Neural progenitor cell (in vitro differentiated cells): ENCODE measurements at regions not wholly inside any gene's neighbourhood (a gene's known extent, or its start where the extent isn't known, plus 50 kb on each side); places are given as distances from the start of the nearest gene placed in this dataset.
"Not testable (repeated sequence)": the region's sequence is repeated elsewhere in the genome, so short reads cannot be mapped to it uniquely, and the experiment has no call there.

Experiments
- DNase-seq: peaks from one replicate; pipeline ENCODE4 v3.0.0-alpha.2; 2016; ENCODE audit warnings: low spot score
- H2AFZ ChIP-seq: fragments of 200-600 bp; sonication (generic); replicated peaks from 2 replicates; pipeline ENCODE4 v1.6.1; 2016; ENCODE audit warnings: antibody characterized with exemption
- H3F3A ChIP-seq: fragments of 200-600 bp; sonication (generic); 2 replicates; pipeline ENCODE4 v1.6.1; 2016; ENCODE audit warnings: antibody characterized with exemption, low read depth
- H3K27ac ChIP-seq: fragments of 200-600 bp; sonication (generic); 2 replicates; pipeline ENCODE4 v1.5.1; 2016; ENCODE audit warnings: mild to moderate bottlenecking
- H3K27me3 ChIP-seq: fragments of 200-600 bp; sonication (generic); 2 replicates; pipeline ENCODE4 v1.6.1; 2016; ENCODE audit warnings: mild to moderate bottlenecking, moderate library complexity
- H3K36me3 ChIP-seq: fragments of 200-600 bp; sonication (generic); 2 replicates; pipeline ENCODE4 v1.5.1; 2016
- H3K4me1 ChIP-seq: fragments of 200-600 bp; sonication (generic); 2 replicates; pipeline ENCODE4 v1.6.1; 2016; ENCODE audit warnings: mixed run types
- H3K4me2 ChIP-seq: fragments of 200-600 bp; sonication (generic); 2 replicates; pipeline ENCODE4 v1.6.1; 2016
- H3K4me3 ChIP-seq: fragments of 200-600 bp; sonication (generic); 2 replicates; pipeline ENCODE4 v1.5.1; 2016
- H3K79me2 ChIP-seq: fragments of 200-600 bp; sonication (generic); 2 replicates; pipeline ENCODE4 v1.6.1; 2016; ENCODE audit warnings: low read depth
- H3K9ac ChIP-seq: fragments of 200-600 bp; sonication (generic); 2 replicates; pipeline ENCODE4 v1.6.1; 2016
- H3K9me3 ChIP-seq: fragments of 200-600 bp; sonication (generic); 2 replicates; pipeline ENCODE4 v1.5.1; 2016; ENCODE audit warnings: low read depth
- H4K20me1 ChIP-seq: fragments of 200-600 bp; sonication (generic); 2 replicates; pipeline ENCODE4 v1.6.1; 2016; ENCODE audit warnings: low read depth
- H3K27ac Mint-ChIP-seq: 3 replicates; pipeline ENCODE4 v1.8.0; 2021; ENCODE audit warnings: mixed read lengths
- H3K27me3 Mint-ChIP-seq: 2 replicates; pipeline ENCODE4 v1.8.0; 2022; ENCODE audit warnings: low read depth, mild to moderate bottlenecking, inconsistent platforms, moderate library complexity, mixed read lengths; ENCODE audit not compliant: insufficient read depth
- H3K36me3 Mint-ChIP-seq: 3 replicates; pipeline ENCODE4 v1.8.0; 2021; ENCODE audit warnings: mixed read lengths
- H3K4me1 Mint-ChIP-seq: 3 replicates; pipeline ENCODE4 v1.8.0; 2021; ENCODE audit warnings: mixed read lengths
- H3K4me3 Mint-ChIP-seq: 3 replicates; pipeline ENCODE4 v1.8.0; 2021; ENCODE audit warnings: mild to moderate bottlenecking, moderate library complexity, mixed read lengths
- H3K9me3 Mint-ChIP-seq: 3 replicates; pipeline ENCODE4 v1.8.0; 2020; ENCODE audit warnings: mixed read lengths
- EZH2 ChIP-seq: fragments of 200-600 bp; sonication (generic); IDR thresholded peaks from 2 replicates; pipeline ENCODE4 v1.6.1; 2017; ENCODE audit warnings: antibody characterized with exemption, mild to moderate bottlenecking, moderate library complexity
- EZH2phosphoT487 ChIP-seq: fragments of 200-600 bp; sonication (generic); IDR thresholded peaks from 2 replicates; pipeline ENCODE4 v1.6.1; 2017; ENCODE audit warnings: antibody characterized with exemption
- TF ChIP-seq, protein P1 (sequence below): fragments of 200-600 bp; sonication (generic); IDR thresholded peaks from 2 replicates; pipeline ENCODE4 v1.5.1; 2017; ENCODE audit warnings: antibody characterized with exemption, mild to moderate bottlenecking

DNA sequence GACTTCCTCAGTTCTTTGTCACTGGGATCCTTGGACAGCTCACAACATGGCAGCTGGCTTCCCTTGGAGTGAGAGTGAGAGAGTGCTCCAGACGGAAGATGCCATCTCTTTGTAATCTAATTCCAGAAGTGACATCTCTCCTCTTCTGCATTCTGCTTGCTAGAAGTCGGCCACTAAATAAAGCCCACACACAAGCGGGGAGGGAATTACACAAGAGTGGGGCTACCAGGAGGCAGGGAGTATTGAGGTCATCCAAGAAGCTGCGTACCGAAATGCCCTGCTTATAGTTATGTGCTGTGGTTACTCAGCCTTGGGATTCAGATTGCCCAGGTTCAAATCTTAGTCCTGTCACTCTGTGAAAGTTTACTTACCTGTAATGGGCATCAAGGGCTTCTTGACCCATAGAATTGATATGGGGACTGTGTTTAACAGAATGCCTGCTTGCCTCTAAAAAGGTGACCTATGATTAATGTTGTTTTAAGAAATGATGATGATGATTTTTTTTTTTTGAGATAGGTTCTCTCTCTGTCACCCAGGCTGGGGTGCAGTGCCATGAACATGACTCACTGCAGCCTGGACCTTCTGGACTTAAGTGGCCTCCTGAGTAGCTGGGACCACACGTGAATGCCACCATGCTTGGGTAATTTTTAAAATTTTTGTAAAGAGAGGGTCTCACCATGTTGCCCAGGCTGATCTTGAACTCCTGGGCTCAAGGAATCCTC, 120.9 kb upstream of the HS3ST2 start:
- Histone ChIP-seq H3K9me3 (no peaks in the 10 kb centered on the region), H3K27me3 (no peaks in the 10 kb centered on the region), H3F3A (no peaks in the 10 kb centered on the region), H4K20me1 (no peaks in the 10 kb centered on the region), H3K4me2 (no peak overlapping the region), H3K4me3 (no peak overlapping the region), H2AFZ (no peak overlapping the region), H3K9ac (no peak overlapping the region), H3K4me1 (no peaks in the 10 kb centered on the region), H3K79me2 (no peaks in the 10 kb centered on the region), H3K27ac (no peak overlapping the region), H3K36me3 (no peaks in the 10 kb centered on the region)
- TF ChIP-seq, protein P1, sequence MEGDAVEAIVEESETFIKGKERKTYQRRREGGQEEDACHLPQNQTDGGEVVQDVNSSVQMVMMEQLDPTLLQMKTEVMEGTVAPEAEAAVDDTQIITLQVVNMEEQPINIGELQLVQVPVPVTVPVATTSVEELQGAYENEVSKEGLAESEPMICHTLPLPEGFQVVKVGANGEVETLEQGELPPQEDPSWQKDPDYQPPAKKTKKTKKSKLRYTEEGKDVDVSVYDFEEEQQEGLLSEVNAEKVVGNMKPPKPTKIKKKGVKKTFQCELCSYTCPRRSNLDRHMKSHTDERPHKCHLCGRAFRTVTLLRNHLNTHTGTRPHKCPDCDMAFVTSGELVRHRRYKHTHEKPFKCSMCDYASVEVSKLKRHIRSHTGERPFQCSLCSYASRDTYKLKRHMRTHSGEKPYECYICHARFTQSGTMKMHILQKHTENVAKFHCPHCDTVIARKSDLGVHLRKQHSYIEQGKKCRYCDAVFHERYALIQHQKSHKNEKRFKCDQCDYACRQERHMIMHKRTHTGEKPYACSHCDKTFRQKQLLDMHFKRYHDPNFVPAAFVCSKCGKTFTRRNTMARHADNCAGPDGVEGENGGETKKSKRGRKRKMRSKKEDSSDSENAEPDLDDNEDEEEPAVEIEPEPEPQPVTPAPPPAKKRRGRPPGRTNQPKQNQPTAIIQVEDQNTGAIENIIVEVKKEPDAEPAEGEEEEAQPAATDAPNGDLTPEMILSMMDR: no peak
- no peak for TF ChIP-seq EZH2phosphoT487
- no peak for TF ChIP-seq EZH2
- H3K27me3 Mint-ChIP-seq: no peaks in the 10 kb centered on the region
- no peaks in the 10 kb centered on the region for H3K4me1 Mint-ChIP-seq
- H3K27ac Mint-ChIP-seq: no peak overlapping the region
- no peak overlapping the region for H3K4me3 Mint-ChIP-seq
- no peaks in the 10 kb centered on the region for H3K36me3 Mint-ChIP-seq
- DNase-seq: no peak
- H3K9me3 Mint-ChIP-seq: no peaks in the 10 kb centered on the region

DNA sequence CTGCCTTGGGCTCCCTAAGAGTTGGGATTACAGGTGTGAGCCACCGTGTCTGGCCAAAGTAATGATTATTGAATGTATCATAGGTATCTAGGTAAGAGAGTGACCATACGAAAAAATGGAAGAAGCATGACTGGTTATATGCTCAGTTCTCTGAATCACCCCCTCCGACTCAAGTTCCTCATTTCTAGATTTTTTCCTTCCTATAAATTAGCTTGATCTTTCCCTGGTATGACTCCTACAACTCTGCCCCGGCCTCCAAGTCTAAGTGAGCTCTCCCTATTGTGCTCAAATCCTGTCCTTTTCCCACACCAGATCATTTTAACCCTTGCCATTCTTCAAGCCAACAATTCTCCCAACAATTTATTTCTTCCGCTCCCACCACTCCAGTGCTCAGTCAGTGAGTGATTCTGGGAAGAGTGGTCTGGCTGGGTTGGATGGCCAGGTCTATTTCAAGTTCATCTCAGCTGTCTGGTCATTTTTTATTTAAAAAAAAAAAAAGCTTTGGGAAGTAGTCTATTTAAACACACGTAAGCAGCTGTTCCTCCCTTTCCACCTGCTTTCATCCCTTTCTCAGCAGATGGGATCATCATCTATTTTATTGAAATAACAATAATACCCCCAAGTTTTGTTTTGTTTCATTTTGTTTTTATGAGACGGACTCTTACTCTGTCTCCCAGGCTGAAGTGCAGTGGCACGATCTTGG, 120.2 kb upstream of the HS3ST2 start:
- Histone ChIP-seq H3K27ac (no peak overlapping the region), H3F3A (no peaks in the 10 kb centered on the region), H3K79me2 (no peaks in the 10 kb centered on the region), H3K4me2 (no peak overlapping the region), H3K36me3 (no peaks in the 10 kb centered on the region), H3K27me3 (no peaks in the 10 kb centered on the region), H4K20me1 (no peaks in the 10 kb centered on the region), H3K4me3 (no peak overlapping the region), H3K9ac (no peak overlapping the region), H2AFZ (no peak overlapping the region), H3K4me1 (no peaks in the 10 kb centered on the region), H3K9me3 (no peaks in the 10 kb centered on the region)
- no peak for DNase-seq
- Mint-ChIP-seq H3K27ac (no peak overlapping the region), H3K36me3 (no peaks in the 10 kb centered on the region), H3K27me3 (no peaks in the 10 kb centered on the region), H3K9me3 (no peaks in the 10 kb centered on the region), H3K4me3 (no peak overlapping the region), H3K4me1 (no peaks in the 10 kb centered on the region)
- TF ChIP-seq, protein P1: no peak
- TF ChIP-seq EZH2 (no peak), EZH2phosphoT487 (no peak)

DNA sequence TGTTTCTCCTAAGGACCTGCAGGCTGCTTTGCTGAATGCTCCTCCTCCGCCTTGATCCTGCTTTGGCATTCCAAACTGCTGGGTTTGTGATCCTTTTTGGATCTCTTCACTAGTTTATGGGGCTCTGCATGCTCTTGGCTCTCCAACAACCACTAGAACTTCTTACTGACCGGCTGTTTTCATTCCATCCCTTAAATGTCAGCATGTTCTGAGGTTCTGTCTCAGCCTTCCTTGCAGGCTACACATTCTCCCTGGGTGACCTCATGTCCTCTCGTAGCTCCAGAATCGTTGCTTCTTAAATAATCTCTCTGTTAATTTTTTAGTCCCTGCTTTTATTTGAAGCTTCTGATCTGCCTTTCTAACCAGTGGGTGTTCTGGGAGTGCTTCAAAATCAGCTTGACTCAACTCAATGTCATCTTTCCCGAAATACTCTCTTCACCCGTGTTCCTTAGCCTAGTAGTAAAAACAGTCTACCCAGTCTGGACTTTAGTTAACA, 119.0 kb upstream of the HS3ST2 start:
- no peak for DNase-seq
- H3K27me3 ChIP-seq: no peaks in the 10 kb centered on the region
- no peaks in the 10 kb centered on the region for H3K4me1 ChIP-seq
- H3K4me1 Mint-ChIP-seq: no peaks in the 10 kb centered on the region
- no peaks in the 10 kb centered on the region for H3K9me3 ChIP-seq
- H3F3A ChIP-seq: no peaks in the 10 kb centered on the region
- no peaks in the 10 kb centered on the region for H3K9me3 Mint-ChIP-seq
- H3K4me3 ChIP-seq: no peak overlapping the region
- H3K9ac ChIP-seq: no peak overlapping the region
- H3K27ac ChIP-seq: no peak overlapping the region
- peak overlapping the region; percentile 5 for H2AFZ ChIP-seq
- H3K36me3 ChIP-seq: no peaks in the 10 kb centered on the region
- H3K36me3 Mint-ChIP-seq: no peaks in the 10 kb centered on the region
- H3K4me3 Mint-ChIP-seq: no peak overlapping the region
- H3K27me3 Mint-ChIP-seq: peaks cover 4% of the 10 kb centered on the region
- TF ChIP-seq EZH2 (no peak), EZH2phosphoT487 (no peak)
- TF ChIP-seq, protein P1: no peak
- H3K4me2 ChIP-seq: no peak overlapping the region
- no peaks in the 10 kb centered on the region for H4K20me1 ChIP-seq
- H3K27ac Mint-ChIP-seq: no peak overlapping the region
- no peaks in the 10 kb centered on the region for H3K79me2 ChIP-seq

DNA sequence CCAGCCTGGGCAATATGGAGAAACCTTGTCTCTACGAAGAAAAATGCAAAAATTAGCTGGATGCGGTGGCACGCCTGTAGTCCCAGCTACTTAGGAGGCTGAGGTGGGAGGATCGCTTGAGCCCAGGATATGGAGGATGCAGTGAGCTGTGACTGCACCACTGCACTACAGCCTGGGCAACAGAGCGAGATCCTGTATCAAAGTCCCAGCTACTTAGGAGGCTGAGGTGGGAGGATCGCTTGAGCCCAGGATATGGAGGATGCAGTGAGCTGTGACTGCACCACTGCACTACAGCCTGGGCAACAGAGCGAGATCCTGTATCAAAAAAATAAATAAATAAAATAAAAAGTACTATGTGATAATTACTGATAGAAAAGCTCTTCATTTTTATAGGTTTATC, 118.2 kb upstream of the HS3ST2 start:
- not testable (repeated sequence) for H3K27me3 Mint-ChIP-seq, H3K9ac ChIP-seq, H4K20me1 ChIP-seq, DNase-seq, H3K79me2 ChIP-seq, H3F3A ChIP-seq, H3K4me3 ChIP-seq, H3K27ac ChIP-seq, H3K27ac Mint-ChIP-seq, H2AFZ ChIP-seq, H3K36me3 Mint-ChIP-seq, H3K36me3 ChIP-seq, H3K9me3 ChIP-seq, H3K4me1 Mint-ChIP-seq, H3K4me2 ChIP-seq, H3K27me3 ChIP-seq, H3K4me3 Mint-ChIP-seq, H3K4me1 ChIP-seq, H3K9me3 Mint-ChIP-seq
